HCT116 (cell line): ENCODE measurements at regions not wholly inside any gene's neighbourhood (a gene's known extent, or its start where the extent isn't known, plus 50 kb on each side); places are given as distances from the start of the nearest gene placed in this dataset.

Experiments used
- ATF3 ChIP-seq: IDR thresholded peaks from 2 replicates; pipeline ENCODE4 v1.6.1; 2012
- CTCF ChIP-seq, 3 experiments: fragments of 200-600 bp in 1 of 3; sonication (generic) in 1 of 3; IDR thresholded peaks in 2 of 3; conservative IDR thresholded peaks in 1 of 3; 2 replicates each; pipeline ENCODE4 v1.5.1; 2012 to 2017; ENCODE audit warnings: low read depth in 2 of 3, low read length in 2 of 3, antibody characterized with exemption in 1 of 3, borderline replicate concordance in 1 of 3, control low read depth in 1 of 3, mild to moderate bottlenecking in 1 of 3, mixed read lengths in 1 of 3, mixed run types in 1 of 3, moderate library complexity in 1 of 3; ENCODE audit not compliant: insufficient read depth in 1 of 3
- EZH2 ChIP-seq: fragments of 200-600 bp; sonication (generic); IDR thresholded peaks from 2 replicates; pipeline ENCODE4 v1.6.1; 2017; ENCODE audit warnings: antibody characterized with exemption, mixed run types
- FOSL1 ChIP-seq: IDR thresholded peaks from 2 replicates; pipeline ENCODE4 v1.6.1; 2012; ENCODE audit warnings: low read depth
- MAX ChIP-seq: IDR thresholded peaks from 2 replicates; pipeline ENCODE4 v1.6.1; 2012
- POLR2A ChIP-seq: IDR thresholded peaks from 2 replicates; pipeline ENCODE4 v1.7.0; 2011; ENCODE audit warnings: borderline replicate concordance; ENCODE audit not compliant: insufficient read depth, insufficient read length; ENCODE audit errors: extremely low read depth
- POLR2AphosphoS5 ChIP-seq: IDR thresholded peaks from 2 replicates; pipeline ENCODE4 v1.6.1; 2011; ENCODE audit warnings: mild to moderate bottlenecking, low read depth, low read length, moderate library complexity
- RAD21 ChIP-seq: IDR thresholded peaks from 2 replicates; pipeline ENCODE4 v1.6.1; 2012; ENCODE audit warnings: low read depth, mild to moderate bottlenecking
- SP1 ChIP-seq: IDR thresholded peaks from 2 replicates; pipeline ENCODE4 v1.6.1; 2012; ENCODE audit warnings: low read depth
- TCF7L2 ChIP-seq: IDR thresholded peaks from 2 replicates; pipeline ENCODE4 v1.7.0; 2011; ENCODE audit warnings: borderline replicate concordance, inconsistent platforms; ENCODE audit not compliant: insufficient read depth, insufficient read length; ENCODE audit errors: extremely low read depth
- YY1 ChIP-seq: IDR thresholded peaks from 2 replicates; pipeline ENCODE4 v1.6.1; 2011; ENCODE audit warnings: low read length, low read depth, moderate library complexity, mild to moderate bottlenecking; ENCODE audit not compliant: insufficient replicate concordance; ENCODE audit errors: extremely low read depth
- ZNF274 ChIP-seq: fragments of 200-500 bp; sonication (Bioruptor generic); IDR thresholded peaks from 2 replicates; pipeline ENCODE4 v1.6.1; 2014; ENCODE audit warnings: mild to moderate bottlenecking, low read depth, low read length, inconsistent platforms
- TF ChIP-seq, protein P1 (sequence below): IDR thresholded peaks from 2 replicates; pipeline ENCODE4 v1.6.1; 2012; ENCODE audit warnings: low read depth

DNA sequence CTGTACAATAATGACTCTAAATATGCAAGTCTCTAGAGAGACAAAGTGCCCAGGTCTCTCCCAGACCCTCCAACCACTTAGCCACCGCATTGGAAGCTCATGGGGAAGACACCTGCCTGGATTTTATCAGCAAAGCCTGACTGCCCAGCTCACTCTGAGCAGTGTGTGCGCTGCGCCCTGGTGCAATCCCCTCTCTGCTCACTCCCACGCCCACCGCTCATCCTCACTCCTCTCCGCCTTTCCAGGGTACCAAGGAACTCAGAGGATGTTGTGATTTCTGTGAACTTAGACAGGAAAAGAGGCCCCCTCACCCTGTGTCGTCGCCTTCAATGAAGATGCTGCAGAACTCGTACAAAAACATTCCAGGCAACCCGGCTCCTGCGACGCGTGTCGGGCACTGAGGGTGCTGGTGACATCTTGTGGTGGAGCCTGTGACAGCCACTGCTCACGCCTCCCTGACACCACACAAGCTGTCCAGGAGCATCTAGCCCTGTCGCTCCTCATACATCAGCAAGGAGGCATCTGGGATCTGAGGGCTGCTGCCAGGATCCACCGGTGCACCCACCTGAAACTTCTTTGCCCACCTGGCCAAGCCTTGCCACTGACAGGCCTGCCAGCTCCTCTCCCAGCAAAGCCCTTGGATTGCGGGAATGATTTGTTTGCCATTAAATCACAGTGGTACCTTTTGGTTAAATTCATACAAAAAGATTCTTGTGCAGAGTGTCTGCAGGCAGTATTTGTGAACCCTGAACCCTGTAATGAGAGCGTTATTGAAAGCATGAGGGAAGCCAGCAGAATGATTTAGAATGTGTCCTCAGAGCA, 220.4 kb downstream of the ZNF516 start:
- peak; percentile 28 to 58 (median 55); a peak in 4 of 6 replicates for TF ChIP-seq CTCF (IDR thresholded peaks at IDR 0.05 in 2 of 3, conservative IDR thresholded peaks at IDR 0.05 in 1 of 3; ENCODE audit: borderline replicate concordance in 1 of 3, insufficient read depth in 1 of 3, low read depth in 2 of 3, low read length in 2 of 3)
- TF ChIP-seq RAD21, result peak; percentile 54
- TF ChIP-seq POLR2A, result no peak
- TF ChIP-seq POLR2AphosphoS5, result no peak
- TF ChIP-seq YY1, result no peak
- no peak for TF ChIP-seq MAX
- TF ChIP-seq EZH2, result no peak
- no peak for TF ChIP-seq TCF7L2
- TF ChIP-seq SP1, result no peak
- TF ChIP-seq, protein P1, sequence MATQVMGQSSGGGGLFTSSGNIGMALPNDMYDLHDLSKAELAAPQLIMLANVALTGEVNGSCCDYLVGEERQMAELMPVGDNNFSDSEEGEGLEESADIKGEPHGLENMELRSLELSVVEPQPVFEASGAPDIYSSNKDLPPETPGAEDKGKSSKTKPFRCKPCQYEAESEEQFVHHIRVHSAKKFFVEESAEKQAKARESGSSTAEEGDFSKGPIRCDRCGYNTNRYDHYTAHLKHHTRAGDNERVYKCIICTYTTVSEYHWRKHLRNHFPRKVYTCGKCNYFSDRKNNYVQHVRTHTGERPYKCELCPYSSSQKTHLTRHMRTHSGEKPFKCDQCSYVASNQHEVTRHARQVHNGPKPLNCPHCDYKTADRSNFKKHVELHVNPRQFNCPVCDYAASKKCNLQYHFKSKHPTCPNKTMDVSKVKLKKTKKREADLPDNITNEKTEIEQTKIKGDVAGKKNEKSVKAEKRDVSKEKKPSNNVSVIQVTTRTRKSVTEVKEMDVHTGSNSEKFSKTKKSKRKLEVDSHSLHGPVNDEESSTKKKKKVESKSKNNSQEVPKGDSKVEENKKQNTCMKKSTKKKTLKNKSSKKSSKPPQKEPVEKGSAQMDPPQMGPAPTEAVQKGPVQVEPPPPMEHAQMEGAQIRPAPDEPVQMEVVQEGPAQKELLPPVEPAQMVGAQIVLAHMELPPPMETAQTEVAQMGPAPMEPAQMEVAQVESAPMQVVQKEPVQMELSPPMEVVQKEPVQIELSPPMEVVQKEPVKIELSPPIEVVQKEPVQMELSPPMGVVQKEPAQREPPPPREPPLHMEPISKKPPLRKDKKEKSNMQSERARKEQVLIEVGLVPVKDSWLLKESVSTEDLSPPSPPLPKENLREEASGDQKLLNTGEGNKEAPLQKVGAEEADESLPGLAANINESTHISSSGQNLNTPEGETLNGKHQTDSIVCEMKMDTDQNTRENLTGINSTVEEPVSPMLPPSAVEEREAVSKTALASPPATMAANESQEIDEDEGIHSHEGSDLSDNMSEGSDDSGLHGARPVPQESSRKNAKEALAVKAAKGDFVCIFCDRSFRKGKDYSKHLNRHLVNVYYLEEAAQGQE, result no peak
- no peak for TF ChIP-seq ATF3
- TF ChIP-seq ZNF274, result no peak
- no peak for TF ChIP-seq FOSL1
